ENCODE measurements at regions not wholly inside any gene's neighbourhood (a gene's known extent, or its start where the extent isn't known, plus 50 kb on each side); places are given as distances from the start of the nearest gene placed in this dataset.

GRCh38 chr2:117693154-117693553 lies 121.3 kb upstream of the DDX18 start:
- H3K27ac Mint-ChIP-seq (ENCODE audit: unreplicated experiment) = no peak overlapping the region
- no peak for DNase-seq
- no peaks in the 10 kb centered on the region for H3K36me3 Mint-ChIP-seq (ENCODE audit: insufficient read depth, unreplicated experiment)
- no peaks in the 10 kb centered on the region for H3K9me3 Mint-ChIP-seq (ENCODE audit: low read depth, unreplicated experiment)
- intact Hi-C loops (cut with micrococcal nuclease; ENCODE audit: unreplicated experiment) = no loop called here
- CTCF ChIA-PET = no interaction called here
- no peak overlapping the region for H3K4me3 Mint-ChIP-seq (ENCODE audit: low read depth, unreplicated experiment)
- BruUV-seq (replicated peaks) = no TSS peak
- no peaks in the 10 kb centered on the region for H3K27me3 Mint-ChIP-seq (ENCODE audit: unreplicated experiment)
- no peaks in the 10 kb centered on the region for H3K4me1 Mint-ChIP-seq (ENCODE audit: low read depth, unreplicated experiment)
- no peak for TF ChIP-seq CTCF (IDR thresholded peaks at IDR 0.05; ENCODE audit: unreplicated experiment)

- Mint-ChIP-seq H3K9me3 (ENCODE audit: low read depth, unreplicated experiment) (no peaks in the 10 kb centered on the region), H3K27me3 (ENCODE audit: unreplicated experiment) (no peaks in the 10 kb centered on the region), H3K4me1 (ENCODE audit: low read depth, unreplicated experiment) (no peaks in the 10 kb centered on the region), H3K4me3 (ENCODE audit: low read depth, unreplicated experiment) (no peak overlapping the region), H3K27ac (ENCODE audit: unreplicated experiment) (no peak overlapping the region), H3K36me3 (ENCODE audit: insufficient read depth, unreplicated experiment) (no peaks in the 10 kb centered on the region)
- DNase-seq = no peak
- BruUV-seq (replicated peaks) = no TSS peak
- CTCF ChIA-PET = no interaction called here
- intact Hi-C loops (cut with micrococcal nuclease; ENCODE audit: unreplicated experiment) = no loop called here
- TF ChIP-seq CTCF (IDR thresholded peaks at IDR 0.05; ENCODE audit: unreplicated experiment) = no peak
Measured at GRCh38 chr2:117693651-117694050, 120.8 kb upstream of the DDX18 start.

- BruUV-seq (replicated peaks) = no TSS peak
- Mint-ChIP-seq H3K36me3 (ENCODE audit: insufficient read depth, unreplicated experiment) (no peaks in the 10 kb centered on the region), H3K9me3 (ENCODE audit: low read depth, unreplicated experiment) (no peaks in the 10 kb centered on the region), H3K4me1 (ENCODE audit: low read depth, unreplicated experiment) (no peaks in the 10 kb centered on the region), H3K4me3 (ENCODE audit: low read depth, unreplicated experiment) (no peak overlapping the region), H3K27me3 (ENCODE audit: unreplicated experiment) (no peaks in the 10 kb centered on the region), H3K27ac (ENCODE audit: unreplicated experiment) (no peak overlapping the region)
- DNase-seq = no peak
- CTCF ChIA-PET = interaction anchor here (0.9 kb wide), 1 partner anchor 266 kb away, joined by 4 read pairs; no protein-coding TSS in a partner anchor
- no peak for TF ChIP-seq CTCF (IDR thresholded peaks at IDR 0.05; ENCODE audit: unreplicated experiment)
- intact Hi-C loops (cut with micrococcal nuclease; ENCODE audit: unreplicated experiment) = no loop called here
Measured at GRCh38 chr2:117698287-117698686, 116.2 kb upstream of the DDX18 start.

- H3K36me3 Mint-ChIP-seq (ENCODE audit: insufficient read depth, unreplicated experiment) = no peaks in the 10 kb centered on the region
- H3K4me1 Mint-ChIP-seq (ENCODE audit: low read depth, unreplicated experiment) = no peaks in the 10 kb centered on the region
- CTCF ChIA-PET = interaction anchor here (0.9 kb wide), 1 partner anchor 266 kb away, joined by 4 read pairs; no protein-coding TSS in a partner anchor
- no TSS peak for BruUV-seq (replicated peaks)
- H3K9me3 Mint-ChIP-seq (ENCODE audit: low read depth, unreplicated experiment) = no peaks in the 10 kb centered on the region
- DNase-seq = no peak
- H3K27ac Mint-ChIP-seq (ENCODE audit: unreplicated experiment) = no peak overlapping the region
- H3K27me3 Mint-ChIP-seq (ENCODE audit: unreplicated experiment) = no peaks in the 10 kb centered on the region
- H3K4me3 Mint-ChIP-seq (ENCODE audit: low read depth, unreplicated experiment) = no peak overlapping the region
- intact Hi-C loops (cut with micrococcal nuclease; ENCODE audit: unreplicated experiment) = no loop called here
- TF ChIP-seq CTCF (IDR thresholded peaks at IDR 0.05; ENCODE audit: unreplicated experiment) = no peak
Measured at GRCh38 chr2:117698819-117699218, 115.7 kb upstream of the DDX18 start.

Measured in Calu3 (cell line).